ENCODE measurements at regions not wholly inside any gene's neighbourhood (a gene's known extent, or its start where the extent isn't known, plus 50 kb on each side); places are given as distances from the start of the nearest gene placed in this dataset.

- Histone ChIP-seq H2AFZ (ENCODE audit: control insufficient read depth, low read depth, low read length) (no peak overlapping the region), H3K9ac (ENCODE audit: control insufficient read depth, insufficient read depth, low read length) (no peak overlapping the region), H3K36me3 (ENCODE audit: control insufficient read depth in 2 of 2, insufficient read depth in 2 of 2, low read length in 1 of 2) (no peaks in the 10 kb centered on the region), H3K4me1 (ENCODE audit: control insufficient read depth, insufficient read depth, low read length) (peaks cover 13% of the 10 kb centered on the region), H3K27ac (ENCODE audit: control insufficient read depth, insufficient read depth) (no peak overlapping the region), H3K79me2 (ENCODE audit: control insufficient read depth, insufficient read depth, low read length) (no peaks in the 10 kb centered on the region), H4K20me1 (ENCODE audit: control insufficient read depth, insufficient read depth) (no peaks in the 10 kb centered on the region), H3K9me3 (replicated peaks; ENCODE audit: control insufficient read depth, insufficient read depth, low read length) (peaks cover 6% of the 10 kb centered on the region), H3K27me3 (replicated peaks in 1 of 2; ENCODE audit: control insufficient read depth in 2 of 2, insufficient read depth in 2 of 2, low read length in 1 of 2) (no peaks in the 10 kb centered on the region), H3K4me2 (ENCODE audit: control insufficient read depth, insufficient read depth) (no peak overlapping the region), H3K4me3 (no peak overlapping the region)
- ChIA-PET SMC1A (ENCODE audit: uncharacterized antibody, unreplicated experiment) (interaction anchor here (1.2 kb wide), 1 partner anchor 50 kb away, joined by 3 read pairs; no protein-coding TSS in a partner anchor), CTCF (no interaction called here), POLR2A (no interaction called here), RAD21 (ENCODE audit: unreplicated experiment) (no interaction called here)
- intact Hi-C loops (cut with micrococcal nuclease; ENCODE audit: unreplicated experiment) (no loop called here), in situ Hi-C loops (cut with MboI) (no loop called here)
- DNase-seq (ENCODE audit: low read depth, low spot score) = no peak
- FAIRE-seq = no peak
- WGBS (ENCODE audit: insufficient coverage, insufficient replicate concordance, low lambda C conversion rate, missing lambda C conversion rate) = 63% methylated on average over 6 of the region's 6 CpGs
- ATAC-seq = no peak
- BruUV-seq (replicated peaks) = no TSS peak
- TF ChIP-seq YBX1 (IDR thresholded peaks at IDR 0.05) (no peak), BRCA1 (IDR thresholded peaks at IDR 0.05; ENCODE audit: low read depth, low read length) (no peak), EP300 (IDR thresholded peaks at IDR 0.05; ENCODE audit: borderline replicate concordance in 1 of 2, control insufficient read depth in 1 of 2, low read depth in 2 of 2, low read length in 2 of 2) (no peak), E4F1 (IDR thresholded peaks at IDR 0.05; ENCODE audit: borderline replicate concordance, partially characterized antibody) (no peak), HSF1 (IDR thresholded peaks at IDR 0.05; ENCODE audit: low read depth, low read length) (no peak), ZBTB40 (IDR thresholded peaks at IDR 0.05; ENCODE audit: borderline replicate concordance) (no peak), ZNF622 (IDR thresholded peaks at IDR 0.05) (no peak), FOS (IDR thresholded peaks at IDR 0.05; ENCODE audit: borderline replicate concordance, extremely low read depth, insufficient read length) (no peak), MYC (IDR thresholded peaks at IDR 0.05; ENCODE audit: insufficient read depth, insufficient read length, insufficient replicate concordance, low read length, severe bottlenecking) (no peak), ETV6 (conservative IDR thresholded peaks at IDR 0.05 in 1 of 2, IDR thresholded peaks at IDR 0.05 in 1 of 2; ENCODE audit: borderline replicate concordance in 1 of 2, low read depth in 1 of 2) (no peak), IKZF2 (IDR thresholded peaks at IDR 0.05) (no peak), TARDBP (IDR thresholded peaks at IDR 0.05; ENCODE audit: borderline replicate concordance) (no peak), NFXL1 (IDR thresholded peaks at IDR 0.05; ENCODE audit: borderline replicate concordance) (no peak), E2F4 (IDR thresholded peaks at IDR 0.05; ENCODE audit: low read depth, low read length) (no peak), NFIC (IDR thresholded peaks at IDR 0.05; ENCODE audit: low read depth, low read length) (no peak)
These were observed 101.9 kb upstream of the PFN2 start for GRCh38 chr3:150072576-150072975.
